ENCODE measurements at regions not wholly inside any gene's neighbourhood (a gene's known extent, or its start where the extent isn't known, plus 50 kb on each side); places are given as distances from the start of the nearest gene placed in this dataset.
"Not testable (repeated sequence)": the region's sequence is repeated elsewhere in the genome, so short reads cannot be mapped to it uniquely, and the experiment has no call there.

DNA sequence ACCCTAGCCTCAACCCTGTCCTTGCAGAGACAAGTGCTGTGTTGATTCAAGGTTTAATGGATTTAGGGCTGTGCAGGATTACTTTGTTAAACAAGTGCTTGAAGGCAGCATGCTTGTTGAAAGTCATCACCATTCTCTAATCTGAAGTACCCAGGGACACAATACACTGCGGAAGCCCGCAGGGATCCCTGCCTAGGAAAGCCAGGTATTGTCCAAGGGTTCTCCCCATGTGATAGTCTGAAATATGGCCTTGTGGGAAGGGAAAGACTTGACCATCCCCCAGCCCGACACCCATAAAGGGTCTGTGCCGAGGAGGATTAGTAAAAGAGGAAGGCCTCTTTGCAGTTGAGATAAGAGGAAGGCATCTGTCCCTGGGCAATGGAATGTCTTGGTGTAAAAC lies 118.9 kb downstream of the ZNF486 start:
- ATAC-seq; H3K4me1 Mint-ChIP-seq; H3K27ac Mint-ChIP-seq; H3K9me3 Mint-ChIP-seq; H3K4me3 Mint-ChIP-seq; DNase-seq (ENCODE audit: low spot score in 2 of 2); H3K36me3 Mint-ChIP-seq: not testable (repeated sequence)

DNA sequence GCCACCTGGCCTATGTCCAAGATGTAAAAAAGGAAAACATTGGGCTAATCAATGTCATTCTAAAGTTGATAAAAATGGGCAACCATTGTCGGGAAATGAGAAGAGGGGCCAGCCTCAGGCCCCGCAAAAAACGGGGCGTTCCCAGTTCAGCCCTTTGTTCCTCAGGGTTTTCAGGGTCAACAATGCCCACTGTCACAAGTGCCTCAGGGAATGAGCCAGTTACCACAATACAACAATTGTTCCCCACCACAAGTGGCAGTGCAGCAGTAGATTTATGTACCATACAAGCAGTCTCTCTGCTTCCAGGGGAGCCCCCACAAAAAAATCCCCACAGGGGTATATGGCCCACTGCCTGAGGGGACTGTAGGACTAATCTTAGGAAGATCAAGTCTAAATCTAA lies 112.5 kb downstream of the ZNF486 start:
- H3K9me3 Mint-ChIP-seq = no peaks in the 10 kb centered on the region

DNA sequence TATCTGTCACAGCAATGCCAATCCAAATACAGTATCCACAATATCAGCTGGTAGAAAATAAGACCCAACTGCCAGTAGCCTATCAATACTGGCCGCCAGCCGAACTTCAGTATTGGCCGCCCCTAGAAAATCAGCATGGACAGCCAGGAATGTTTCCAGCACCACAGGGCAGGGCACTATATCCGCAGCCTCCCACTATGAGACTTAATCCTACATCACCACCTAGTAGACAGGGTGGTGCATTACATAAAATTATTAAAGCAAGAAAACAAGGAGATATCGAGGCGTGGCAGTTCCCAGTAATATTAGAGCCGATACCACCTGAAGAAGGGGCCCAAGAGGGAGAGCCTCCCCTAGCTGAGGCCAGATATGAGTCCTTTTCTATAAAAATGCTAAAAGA lies 111.3 kb downstream of the ZNF486 start:
- Mint-ChIP-seq H3K4me3 (no peak overlapping the region), H3K27ac (no peak overlapping the region), H3K9me3 (no peaks in the 10 kb centered on the region), H3K4me1 (no peaks in the 10 kb centered on the region), H3K36me3 (no peaks in the 10 kb centered on the region)
- ATAC-seq = no peak
- no peak for DNase-seq (ENCODE audit: low spot score in 2 of 2)

More for the DNA sequence above, 112.5 kb downstream of the ZNF486 start:
- H3K4me3 Mint-ChIP-seq = no peak overlapping the region
- no peaks in the 10 kb centered on the region for H3K4me1 Mint-ChIP-seq
- H3K36me3 Mint-ChIP-seq = no peaks in the 10 kb centered on the region
- no peak overlapping the region for H3K27ac Mint-ChIP-seq
- DNase-seq (ENCODE audit: low spot score in 2 of 2) (no peak), ATAC-seq (no peak)

DNA sequence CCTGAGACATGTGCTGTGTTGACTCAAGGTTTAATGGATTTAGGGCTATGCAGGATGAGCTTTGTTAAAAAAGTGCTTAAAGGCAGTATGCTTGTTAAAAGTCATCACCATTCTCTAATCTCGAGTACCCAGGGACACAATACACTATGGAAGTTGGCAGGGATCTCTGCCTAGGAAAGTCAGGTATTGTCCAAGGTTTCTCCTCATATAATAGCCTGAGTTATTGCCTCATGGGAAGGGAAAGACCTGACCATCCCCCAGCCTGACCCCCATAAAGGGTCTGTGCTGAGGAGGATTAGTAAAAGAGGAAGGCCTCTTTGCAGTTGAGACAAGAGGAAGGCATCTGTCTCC lies 109.7 kb downstream of the ZNF486 start:
- H3K4me3 Mint-ChIP-seq; ATAC-seq; H3K27ac Mint-ChIP-seq; H3K36me3 Mint-ChIP-seq; H3K4me1 Mint-ChIP-seq; H3K9me3 Mint-ChIP-seq; DNase-seq (ENCODE audit: low spot score in 2 of 2): not testable (repeated sequence)

- H3K4me1 Mint-ChIP-seq = no peaks in the 10 kb centered on the region
- no peaks in the 10 kb centered on the region for H3K9me3 Mint-ChIP-seq
- H3K27ac Mint-ChIP-seq = no peak overlapping the region
- no peaks in the 10 kb centered on the region for H3K36me3 Mint-ChIP-seq
- H3K4me3 Mint-ChIP-seq = no peak overlapping the region
- ATAC-seq (no peak), DNase-seq (ENCODE audit: low spot score in 2 of 2) (no peak)
Measured at GRCh38 chr19:20276011-20276731, 109.2 kb downstream of the ZNF486 start.

- Mint-ChIP-seq H3K27ac (no peak overlapping the region), H3K4me1 (no peaks in the 10 kb centered on the region), H3K4me3 (no peak overlapping the region), H3K9me3 (no peaks in the 10 kb centered on the region), H3K36me3 (no peaks in the 10 kb centered on the region)
- ATAC-seq = no peak
- no peak for DNase-seq (ENCODE audit: low spot score in 2 of 2)
Measured at GRCh38 chr19:20273951-20274570, 107.0 kb downstream of the ZNF486 start.

GRCh38 chr19:20273376-20273775 lies 106.4 kb downstream of the ZNF486 start:
- Mint-ChIP-seq H3K4me1 (no peaks in the 10 kb centered on the region), H3K9me3 (no peaks in the 10 kb centered on the region), H3K4me3 (no peak overlapping the region), H3K27ac (no peak overlapping the region), H3K36me3 (no peaks in the 10 kb centered on the region)
- DNase-seq (ENCODE audit: low spot score in 2 of 2) = no peak
- ATAC-seq = no peak

DNA sequence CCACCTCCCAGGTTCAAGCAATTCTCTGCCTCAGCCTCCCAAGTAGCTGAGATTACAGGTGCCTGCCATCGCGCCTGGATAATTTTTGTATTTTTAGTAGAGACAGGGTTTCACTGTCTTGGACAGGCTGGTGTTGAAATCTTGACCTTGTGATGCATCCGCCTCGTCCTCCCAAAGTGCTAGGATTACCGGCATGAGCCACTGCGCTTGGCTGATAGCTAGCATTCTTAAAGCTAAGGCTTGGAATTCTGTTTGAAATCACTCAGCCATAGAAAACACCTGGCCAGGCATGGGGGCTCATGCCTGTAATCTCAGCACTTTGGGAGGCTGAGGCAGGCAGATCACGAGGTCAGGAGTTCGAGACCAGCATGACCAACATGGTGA lies 105.6 kb downstream of the ZNF486 start:
- ATAC-seq; DNase-seq (ENCODE audit: low spot score in 2 of 2); H3K4me3 Mint-ChIP-seq; H3K27ac Mint-ChIP-seq; H3K4me1 Mint-ChIP-seq; H3K9me3 Mint-ChIP-seq; H3K36me3 Mint-ChIP-seq: not testable (repeated sequence)

- H3K9me3 Mint-ChIP-seq = not testable (repeated sequence)
Measured at GRCh38 chr19:20271927-20272626, 105.1 kb downstream of the ZNF486 start.

GRCh38 chr19:20271215-20271926 lies 104.4 kb downstream of the ZNF486 start:
- DNase-seq (ENCODE audit: low spot score in 2 of 2) (no peak), ATAC-seq (no peak)
- Mint-ChIP-seq H3K4me3 (no peak overlapping the region), H3K27ac (no peak overlapping the region), H3K4me1 (no peaks in the 10 kb centered on the region), H3K36me3 (no peaks in the 10 kb centered on the region), H3K9me3 (no peaks in the 10 kb centered on the region)

More at GRCh38 chr19:20271927-20272626, 105.1 kb downstream of the ZNF486 start:
- ATAC-seq; H3K4me1 Mint-ChIP-seq; H3K36me3 Mint-ChIP-seq; DNase-seq (ENCODE audit: low spot score in 2 of 2); H3K4me3 Mint-ChIP-seq; H3K27ac Mint-ChIP-seq: not testable (repeated sequence)

DNA sequence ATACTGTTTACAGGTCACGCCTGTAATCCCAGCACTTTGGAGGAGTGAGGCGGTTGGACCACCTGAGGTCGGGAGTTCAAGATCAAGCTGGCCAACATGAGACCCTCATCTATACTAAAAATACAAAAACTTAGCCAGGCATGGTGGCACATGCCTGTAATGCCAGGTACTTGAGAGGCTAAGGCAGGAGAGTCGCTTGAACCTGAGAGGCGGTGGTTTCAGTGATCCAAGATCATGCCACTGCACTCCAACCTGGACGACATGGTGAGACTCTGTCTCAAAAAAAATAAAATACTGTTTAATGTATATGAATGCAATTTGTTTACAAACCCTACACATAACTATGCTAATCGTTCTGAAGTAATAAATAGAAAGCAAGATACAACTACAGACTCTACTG lies 102.4 kb downstream of the ZNF486 start:
- no peak overlapping the region for H3K4me3 Mint-ChIP-seq
- H3K36me3 Mint-ChIP-seq = no peaks in the 10 kb centered on the region
- no peaks in the 10 kb centered on the region for H3K9me3 Mint-ChIP-seq
- no peaks in the 10 kb centered on the region for H3K4me1 Mint-ChIP-seq
- no peak overlapping the region for H3K27ac Mint-ChIP-seq
- ATAC-seq = no peak
- no peak for DNase-seq (ENCODE audit: low spot score in 2 of 2)

DNA sequence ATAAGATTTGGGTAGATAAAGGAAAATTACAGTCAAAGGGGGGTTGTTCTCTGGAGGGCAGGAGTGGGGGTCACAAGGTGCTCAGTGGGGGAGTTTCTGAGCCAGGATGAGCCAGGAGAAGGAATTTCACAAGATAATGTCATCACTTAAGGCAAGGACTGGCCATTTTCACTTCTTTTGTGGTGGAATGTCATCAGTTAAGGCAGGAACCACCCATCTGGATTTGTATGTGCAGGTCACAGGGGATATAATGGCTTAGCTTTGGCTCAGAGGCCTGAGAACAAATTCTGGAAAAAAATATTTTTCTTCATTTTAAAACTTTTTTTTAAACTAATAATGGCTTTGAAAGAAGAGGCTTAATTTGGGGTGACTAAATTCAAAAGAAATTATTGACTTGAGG lies 94.5 kb downstream of the ZNF486 start:
- ATAC-seq; H3K27ac Mint-ChIP-seq; H3K9me3 Mint-ChIP-seq; H3K36me3 Mint-ChIP-seq; H3K4me1 Mint-ChIP-seq; H3K4me3 Mint-ChIP-seq; DNase-seq (ENCODE audit: low spot score in 2 of 2): not testable (repeated sequence)

GRCh38 chr19:20260738-20261137 lies 93.7 kb downstream of the ZNF486 start:
- not testable (repeated sequence) for H3K4me1 Mint-ChIP-seq; H3K9me3 Mint-ChIP-seq; H3K4me3 Mint-ChIP-seq; DNase-seq (ENCODE audit: low spot score in 2 of 2); H3K36me3 Mint-ChIP-seq; ATAC-seq; H3K27ac Mint-ChIP-seq

DNA sequence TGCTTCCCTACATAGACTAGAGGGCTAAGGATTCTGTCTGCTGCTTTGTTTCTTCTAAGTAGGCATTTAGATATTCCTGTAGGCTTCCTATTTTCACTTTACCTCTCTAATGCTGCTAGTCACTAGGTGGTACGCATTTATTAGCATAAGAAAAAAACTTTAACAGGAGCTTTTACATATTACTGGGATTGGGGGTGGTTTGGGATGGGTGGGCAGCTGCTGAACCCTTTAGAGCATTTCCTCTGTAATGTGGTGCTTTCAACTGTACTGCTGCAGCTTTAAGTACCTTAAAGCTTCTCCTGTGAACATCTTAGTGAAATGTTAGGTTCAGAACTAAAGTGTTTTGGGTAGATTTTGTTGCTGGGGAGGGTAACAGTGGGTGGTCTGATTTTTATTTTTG lies 92.6 kb downstream of the ZNF486 start:
- DNase-seq (ENCODE audit: low spot score in 2 of 2) = no peak
- Mint-ChIP-seq H3K9me3 (no peaks in the 10 kb centered on the region), H3K36me3 (no peaks in the 10 kb centered on the region), H3K4me3 (no peak overlapping the region), H3K4me1 (no peaks in the 10 kb centered on the region), H3K27ac (no peak overlapping the region)
- ATAC-seq = no peak

GRCh38 chr19:20256606-20257005 lies 89.6 kb downstream of the ZNF486 start:
- Mint-ChIP-seq H3K4me1 (no peaks in the 10 kb centered on the region), H3K36me3 (no peaks in the 10 kb centered on the region), H3K9me3 (no peaks in the 10 kb centered on the region), H3K4me3 (no peak overlapping the region), H3K27ac (no peak overlapping the region)
- DNase-seq (ENCODE audit: low spot score in 2 of 2) (no peak), ATAC-seq (no peak)

Measured in stimulated activated effector memory CD8-positive, alpha-beta T cell treated with anti-CD3 and anti-CD28 coated beads, Interleukin-12 subunit alpha, Interleukin-12 subunit beta, amount 100 ng/mL, for 72 hours (primary cell).